ENCODE measurements at regions not wholly inside any gene's neighbourhood (a gene's known extent, or its start where the extent isn't known, plus 50 kb on each side); places are given as distances from the start of the nearest gene placed in this dataset.
"Not testable (repeated sequence)": the region's sequence is repeated elsewhere in the genome, so short reads cannot be mapped to it uniquely, and the experiment has no call there.

DNA sequence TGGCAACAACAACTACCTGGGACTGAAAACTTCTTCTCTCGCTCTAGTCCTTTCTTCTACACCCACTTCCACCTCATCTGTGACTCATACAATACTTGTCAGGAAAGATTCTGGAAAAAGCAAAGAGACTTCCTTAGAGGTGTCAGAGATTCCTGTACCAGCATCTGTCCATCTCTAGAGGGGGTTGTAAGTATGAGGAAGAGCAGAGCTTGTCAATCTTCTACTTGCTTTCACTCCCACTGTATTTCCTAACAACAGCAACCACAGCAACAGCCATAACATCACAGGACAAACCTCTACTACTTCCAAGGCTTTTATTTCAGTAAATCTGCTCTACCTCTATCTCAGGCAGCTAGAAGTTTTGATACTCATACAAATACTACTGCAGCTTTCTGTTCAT, 1479.5 kb downstream of the RPIA start:
- TF ChIP-seq, protein P1, sequence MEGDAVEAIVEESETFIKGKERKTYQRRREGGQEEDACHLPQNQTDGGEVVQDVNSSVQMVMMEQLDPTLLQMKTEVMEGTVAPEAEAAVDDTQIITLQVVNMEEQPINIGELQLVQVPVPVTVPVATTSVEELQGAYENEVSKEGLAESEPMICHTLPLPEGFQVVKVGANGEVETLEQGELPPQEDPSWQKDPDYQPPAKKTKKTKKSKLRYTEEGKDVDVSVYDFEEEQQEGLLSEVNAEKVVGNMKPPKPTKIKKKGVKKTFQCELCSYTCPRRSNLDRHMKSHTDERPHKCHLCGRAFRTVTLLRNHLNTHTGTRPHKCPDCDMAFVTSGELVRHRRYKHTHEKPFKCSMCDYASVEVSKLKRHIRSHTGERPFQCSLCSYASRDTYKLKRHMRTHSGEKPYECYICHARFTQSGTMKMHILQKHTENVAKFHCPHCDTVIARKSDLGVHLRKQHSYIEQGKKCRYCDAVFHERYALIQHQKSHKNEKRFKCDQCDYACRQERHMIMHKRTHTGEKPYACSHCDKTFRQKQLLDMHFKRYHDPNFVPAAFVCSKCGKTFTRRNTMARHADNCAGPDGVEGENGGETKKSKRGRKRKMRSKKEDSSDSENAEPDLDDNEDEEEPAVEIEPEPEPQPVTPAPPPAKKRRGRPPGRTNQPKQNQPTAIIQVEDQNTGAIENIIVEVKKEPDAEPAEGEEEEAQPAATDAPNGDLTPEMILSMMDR (conservative IDR thresholded peaks at IDR 0.05) = not testable (repeated sequence)
- not testable (repeated sequence) for TF ChIP-seq EZH2 (IDR thresholded peaks at IDR 0.05; ENCODE audit: low read depth)
